GM18511 (cell line): ENCODE measurements at regions not wholly inside any gene's neighbourhood (a gene's known extent, or its start where the extent isn't known, plus 50 kb on each side); places are given as distances from the start of the nearest gene placed in this dataset.
"Not testable (repeated sequence)": the region's sequence is repeated elsewhere in the genome, so short reads cannot be mapped to it uniquely, and the experiment has no call there.

ENCODE experiments used
- ATAC-seq: cut with Tn5 transposase; IDR thresholded peaks from one replicate; pipeline ENCODE4 v1.9.1; 2021; ENCODE audit warnings: mild to moderate bottlenecking, moderate library complexity; ENCODE audit not compliant: unreplicated experiment

DNA sequence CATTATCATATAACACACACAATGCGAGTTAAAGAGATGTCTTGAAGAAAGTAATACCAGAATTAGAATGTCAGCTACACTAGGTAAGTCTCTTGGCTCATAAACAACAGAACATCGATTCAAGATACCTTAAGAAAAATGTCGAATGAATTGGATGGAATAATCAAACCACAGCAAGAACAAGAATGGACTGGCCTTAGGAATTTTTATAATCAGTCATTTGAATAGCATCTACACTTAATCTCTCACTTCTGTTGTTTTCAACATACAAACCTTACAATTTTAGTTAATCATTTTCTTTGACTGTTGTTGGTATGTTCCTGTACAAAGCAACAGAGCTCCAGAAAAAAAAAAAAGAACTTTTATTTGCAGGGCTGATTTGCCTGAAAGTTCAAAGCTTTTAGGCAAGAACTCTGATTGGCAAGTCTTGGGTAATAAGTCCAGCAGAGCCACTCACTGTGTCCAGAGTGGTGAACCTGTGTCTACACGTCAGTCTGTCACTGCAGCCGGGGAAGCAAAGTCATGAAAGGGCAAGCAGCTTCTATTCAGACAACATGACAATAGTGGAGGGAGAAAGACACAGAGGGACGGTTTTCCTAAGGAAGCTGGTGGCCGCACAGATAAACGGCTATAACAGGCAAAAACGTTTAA is 1026.1 kb upstream of the MIR17HG start:
- no peak for ATAC-seq

DNA sequence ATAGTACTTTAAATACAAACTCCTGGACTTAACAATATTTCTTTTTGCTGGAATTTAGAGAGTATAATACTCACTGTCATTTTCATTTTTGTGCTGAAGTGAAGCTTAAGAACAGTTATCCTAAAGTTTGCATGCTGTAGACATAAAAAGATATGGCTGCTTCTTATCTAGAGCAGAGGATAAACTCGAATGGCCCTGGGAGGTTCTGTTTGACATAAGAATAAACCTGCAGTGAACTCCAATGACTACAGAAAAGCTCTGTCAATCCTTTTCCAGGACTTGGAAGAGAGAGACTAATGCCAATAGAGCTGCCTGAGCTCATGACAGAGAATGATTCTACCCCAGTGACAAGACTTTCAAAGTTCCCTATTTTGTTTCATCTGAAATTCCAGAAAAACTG is 1017.8 kb upstream of the MIR17HG start:
- no peak for ATAC-seq

DNA sequence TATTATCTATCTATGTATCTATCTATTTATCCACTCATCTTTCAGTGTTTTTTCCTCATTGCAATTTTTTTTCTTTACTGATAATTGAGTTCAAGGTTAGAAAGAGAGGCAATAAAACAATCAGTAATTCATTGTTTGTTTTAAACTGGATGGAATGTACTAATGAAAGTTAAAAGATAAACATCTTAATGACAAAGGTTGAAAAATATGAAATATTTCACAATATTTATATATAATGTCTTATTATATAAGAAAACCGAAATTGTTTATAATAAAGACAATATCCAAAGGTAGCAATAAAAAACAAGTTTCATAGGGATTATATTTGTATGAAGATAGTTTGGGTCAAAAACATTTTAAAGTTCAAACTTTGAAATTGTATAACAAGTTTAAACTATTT is 1015.5 kb upstream of the MIR17HG start:
- no peak for ATAC-seq

DNA sequence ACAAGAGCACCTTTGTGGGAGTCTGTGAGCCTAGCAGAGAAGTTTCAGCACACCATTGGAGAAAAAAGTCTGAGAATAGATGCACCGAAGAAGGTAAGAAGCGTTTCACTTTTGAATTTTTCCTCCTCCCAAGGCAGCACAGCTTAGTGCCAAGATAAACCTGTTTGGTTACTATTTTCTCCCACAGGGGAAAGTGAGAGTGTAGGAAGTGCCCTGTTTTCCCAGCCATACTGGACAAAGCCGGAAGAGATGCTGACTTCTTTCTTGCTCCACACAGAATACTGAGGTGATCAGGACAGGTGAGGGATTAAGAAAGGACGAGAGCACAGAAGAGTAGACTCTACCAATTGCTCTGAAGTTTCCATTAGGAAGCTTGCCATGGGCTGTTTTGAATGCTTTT is 1011.0 kb upstream of the MIR17HG start:
- ATAC-seq, result no peak

DNA sequence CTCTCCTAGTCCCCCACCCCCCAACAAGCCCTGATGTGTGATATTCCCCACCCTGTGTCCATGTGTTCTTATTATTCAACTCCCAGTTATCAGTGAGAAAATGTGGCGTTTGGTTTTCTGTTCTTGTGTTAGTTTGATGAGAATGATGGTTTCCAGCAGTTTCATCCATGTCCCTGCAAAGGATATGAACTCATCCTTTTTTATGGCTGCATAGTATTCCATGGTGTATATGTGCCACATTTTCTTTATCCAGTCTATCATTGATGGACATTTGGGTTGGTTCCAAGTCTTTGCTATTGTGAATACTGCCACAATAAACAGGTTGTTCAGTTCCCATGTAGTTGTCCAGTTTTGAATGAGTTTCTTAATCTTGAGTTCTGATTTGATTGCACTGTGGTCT is 1006.1 kb upstream of the MIR17HG start:
- ATAC-seq, result not testable (repeated sequence)

DNA sequence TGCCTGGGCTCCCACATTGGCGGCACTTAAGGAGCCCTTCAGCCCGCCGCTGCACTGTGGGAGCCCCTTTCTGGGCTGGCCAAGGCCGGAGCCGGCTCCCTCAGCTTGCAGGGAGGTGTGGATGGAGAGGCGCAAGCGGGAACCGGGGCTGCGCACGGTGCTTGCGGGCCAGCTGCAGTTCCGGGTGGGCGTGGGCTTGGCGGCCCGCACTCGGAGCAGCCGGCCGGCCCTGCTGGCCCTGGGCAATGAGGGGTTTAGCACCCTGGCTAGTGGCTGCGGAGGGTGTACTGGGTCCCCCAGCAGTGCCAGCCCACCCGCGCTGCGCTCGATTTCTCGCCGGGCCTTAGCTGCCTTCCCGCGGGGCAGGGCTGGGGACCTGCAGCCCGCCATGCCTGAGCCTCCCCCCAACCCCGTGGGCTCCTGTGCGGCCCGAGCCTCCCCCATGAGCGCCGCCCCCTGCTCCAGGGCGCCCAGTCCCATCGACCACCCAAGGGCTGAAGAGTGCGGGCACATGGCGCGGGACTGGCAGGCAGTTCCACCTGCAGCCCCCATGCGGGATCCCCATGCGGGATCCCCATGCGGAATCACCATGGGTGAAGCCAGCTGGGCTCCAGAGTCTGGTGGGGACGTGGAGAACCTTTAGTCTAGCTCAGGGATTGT is 998.9 kb upstream of the MIR17HG start:
- ATAC-seq, result not testable (repeated sequence)

DNA sequence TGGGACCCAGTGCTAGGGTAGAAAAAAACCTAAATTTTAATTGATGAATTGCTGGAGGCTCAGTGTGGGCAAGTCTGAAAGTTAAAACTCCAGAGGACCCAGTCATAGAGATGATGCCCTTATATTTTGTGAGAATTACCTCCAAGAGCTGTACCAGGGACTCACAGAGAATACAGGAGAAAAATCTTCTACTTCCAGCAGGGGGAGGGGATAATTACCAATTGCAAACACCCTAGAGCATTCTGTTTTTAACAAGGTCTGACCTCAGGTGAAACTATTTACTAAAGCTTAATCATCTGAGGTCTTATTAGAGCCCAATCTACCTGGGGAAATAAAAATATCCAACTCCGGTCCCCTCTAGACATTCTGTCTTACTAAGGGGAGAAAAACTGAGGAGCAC is 994.7 kb upstream of the MIR17HG start:
- ATAC-seq, result no peak

DNA sequence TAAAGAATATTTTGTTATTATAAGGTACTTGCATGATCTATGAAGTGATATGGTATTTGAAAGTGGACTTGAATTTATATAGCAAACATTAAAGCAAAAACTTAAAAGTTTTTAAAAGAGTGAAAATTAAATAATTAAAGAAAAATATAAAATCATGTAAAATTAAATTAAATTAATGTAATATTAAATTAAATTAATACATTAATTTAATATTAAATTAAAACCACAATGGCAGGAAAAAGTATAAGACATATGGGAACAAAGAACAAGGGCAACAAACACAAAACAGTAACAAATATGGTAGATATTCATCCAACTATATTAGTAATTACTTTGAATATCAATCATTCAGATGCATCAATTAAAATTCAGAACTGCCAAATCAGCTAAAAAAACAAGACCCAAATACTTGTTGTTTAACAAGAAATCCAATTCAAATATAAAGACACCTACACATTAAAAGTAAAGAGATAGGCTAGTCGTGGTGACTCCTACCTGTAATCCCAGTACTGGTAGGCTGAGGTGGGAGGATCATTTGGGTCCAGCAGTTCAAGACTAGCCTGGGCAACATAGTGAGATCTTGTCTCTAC is 992.2 kb upstream of the MIR17HG start:
- no peak for ATAC-seq

DNA sequence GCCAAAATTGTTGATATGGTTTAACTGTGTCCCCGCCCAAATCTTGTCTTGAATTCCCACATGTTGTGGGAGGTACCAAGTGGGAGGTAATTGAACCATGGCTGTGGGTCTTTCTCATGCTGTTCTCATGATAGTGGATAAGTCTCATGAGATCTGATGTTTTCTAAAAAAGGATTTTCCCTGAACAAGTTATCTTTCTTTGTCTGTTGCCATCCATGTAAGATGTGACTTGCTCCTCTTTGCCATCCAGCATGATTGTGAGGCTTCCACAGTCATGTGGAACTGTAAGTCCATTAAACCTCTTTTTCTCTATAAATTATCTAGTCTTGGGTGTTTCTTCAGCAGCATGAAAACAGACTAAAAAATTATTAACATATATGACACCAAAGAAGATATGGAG is 986.7 kb upstream of the MIR17HG start:
- no peak for ATAC-seq

DNA sequence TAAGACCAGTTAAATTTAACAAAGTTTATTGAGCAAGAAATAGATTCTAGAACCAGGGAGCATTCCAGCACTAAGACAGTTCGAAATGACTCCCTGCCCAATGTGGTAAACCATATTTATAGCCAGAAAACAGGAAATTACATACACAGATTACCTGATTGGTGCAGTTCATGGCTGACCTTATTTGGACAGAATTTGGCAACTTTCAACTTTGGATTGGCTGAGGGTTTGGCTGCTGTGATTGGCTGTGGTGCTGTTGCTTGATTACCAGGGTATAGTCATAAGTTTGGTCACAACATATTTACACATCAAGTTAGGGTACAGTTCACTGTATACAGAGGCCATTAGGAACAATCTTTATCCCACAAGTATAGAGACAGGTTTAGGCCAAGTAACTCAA is 984.8 kb upstream of the MIR17HG start:
- no peak for ATAC-seq

DNA sequence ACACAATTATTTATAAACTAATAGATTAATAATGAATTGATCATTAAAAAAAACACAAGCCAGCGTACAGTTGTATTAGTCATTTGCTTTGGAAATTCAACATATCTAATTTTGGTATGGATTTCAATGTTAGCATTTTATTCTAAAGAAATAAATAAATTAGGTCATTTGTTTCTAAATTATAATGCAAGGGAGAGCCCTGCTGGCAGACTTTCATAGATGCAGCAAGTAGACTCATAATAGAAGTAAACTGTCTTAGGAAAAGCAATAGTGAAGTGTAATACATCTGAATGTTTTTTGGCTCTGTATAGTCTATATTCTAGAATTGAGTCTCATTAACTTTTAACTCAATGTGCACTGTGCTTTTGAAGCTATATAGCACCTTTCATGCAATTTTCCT is 982.4 kb upstream of the MIR17HG start:
- no peak for ATAC-seq

DNA sequence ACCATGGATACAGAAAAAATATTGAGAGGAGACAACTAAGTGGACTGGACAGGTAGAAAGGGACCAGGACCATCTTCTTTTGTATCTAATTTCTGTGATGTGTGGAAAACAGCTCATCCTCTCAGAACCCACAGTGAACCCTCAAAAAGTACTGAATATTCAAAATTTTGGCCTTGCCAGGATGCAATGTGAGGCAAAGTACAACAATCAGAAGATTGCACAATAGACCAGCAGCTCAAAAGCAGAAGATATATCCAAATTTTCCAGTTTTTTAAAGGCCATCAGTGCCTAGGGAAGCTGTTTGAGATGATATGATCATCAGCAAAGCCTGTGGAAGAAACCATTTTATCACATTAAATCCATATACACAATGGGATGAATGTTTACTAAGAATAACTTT is 973.3 kb upstream of the MIR17HG start:
- no peak for ATAC-seq

DNA sequence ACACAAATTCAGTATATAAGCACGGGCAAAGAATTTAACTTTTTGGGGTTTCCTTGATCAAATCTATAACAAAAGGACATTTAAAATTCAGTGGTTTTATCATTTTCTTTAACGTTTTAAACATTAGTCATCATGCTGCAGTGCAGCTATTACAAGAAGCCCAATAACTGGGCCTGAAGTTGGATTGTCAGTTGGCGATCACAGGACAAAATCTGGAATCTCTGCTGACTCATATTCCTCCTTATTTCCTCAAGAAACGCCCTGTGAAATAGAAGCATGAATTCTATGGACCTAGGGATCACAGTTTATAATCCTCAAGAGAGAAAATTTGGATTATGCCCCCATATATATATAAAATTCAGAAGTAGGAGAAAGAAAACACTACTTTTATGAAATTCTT is 971.6 kb upstream of the MIR17HG start:
- no peak for ATAC-seq

DNA sequence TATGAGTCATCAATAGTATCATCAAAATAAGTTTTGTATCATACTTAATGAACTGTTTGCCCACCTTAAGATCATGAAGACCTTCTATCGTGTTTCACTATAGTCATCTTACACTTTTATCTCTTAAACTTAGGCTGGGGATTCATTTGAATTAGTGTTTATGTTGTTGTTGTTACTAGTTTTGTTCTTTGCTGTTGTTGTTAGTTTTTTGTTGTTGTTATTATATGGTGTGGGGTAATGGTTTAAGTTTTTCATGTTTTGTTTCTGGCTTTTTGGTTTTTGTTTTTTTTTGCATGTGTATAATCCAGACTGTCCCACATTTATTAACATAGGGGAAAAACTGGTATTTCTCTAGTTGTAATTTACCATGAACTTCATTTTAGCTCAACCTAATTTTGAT is 965.1 kb upstream of the MIR17HG start:
- ATAC-seq, result no peak

DNA sequence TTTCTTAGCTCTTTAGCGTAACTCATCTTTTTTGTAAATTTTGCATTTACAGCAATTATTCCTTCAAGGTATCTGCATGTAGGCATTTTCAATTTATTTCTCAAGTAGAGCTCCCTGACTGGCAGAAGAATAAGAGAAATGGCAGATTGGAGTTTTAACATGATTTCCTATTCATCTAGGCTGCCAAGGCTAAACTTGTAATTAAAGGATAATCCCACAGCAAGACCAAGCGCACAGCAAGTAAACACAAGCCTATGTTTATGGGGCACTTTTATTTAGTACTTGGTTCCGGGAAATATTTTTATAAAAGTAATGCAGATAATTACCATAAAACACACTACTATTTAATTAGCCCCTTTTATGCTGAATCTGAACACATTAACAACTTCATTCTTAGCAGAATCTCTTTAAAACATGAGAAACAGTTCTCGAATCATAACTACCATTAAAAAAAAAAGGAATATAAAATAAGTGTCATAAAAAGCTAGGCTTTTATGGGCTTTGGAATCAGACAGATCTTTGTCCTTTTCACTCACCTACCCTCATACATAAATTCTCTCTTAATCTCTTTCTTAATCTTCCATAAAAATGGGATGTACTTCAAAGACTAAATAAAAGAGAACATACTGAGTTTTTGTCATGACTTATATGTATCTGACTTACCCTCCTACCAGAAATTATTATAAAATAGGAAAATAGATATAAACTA is 961.6 kb upstream of the MIR17HG start:
- ATAC-seq, result no peak

DNA sequence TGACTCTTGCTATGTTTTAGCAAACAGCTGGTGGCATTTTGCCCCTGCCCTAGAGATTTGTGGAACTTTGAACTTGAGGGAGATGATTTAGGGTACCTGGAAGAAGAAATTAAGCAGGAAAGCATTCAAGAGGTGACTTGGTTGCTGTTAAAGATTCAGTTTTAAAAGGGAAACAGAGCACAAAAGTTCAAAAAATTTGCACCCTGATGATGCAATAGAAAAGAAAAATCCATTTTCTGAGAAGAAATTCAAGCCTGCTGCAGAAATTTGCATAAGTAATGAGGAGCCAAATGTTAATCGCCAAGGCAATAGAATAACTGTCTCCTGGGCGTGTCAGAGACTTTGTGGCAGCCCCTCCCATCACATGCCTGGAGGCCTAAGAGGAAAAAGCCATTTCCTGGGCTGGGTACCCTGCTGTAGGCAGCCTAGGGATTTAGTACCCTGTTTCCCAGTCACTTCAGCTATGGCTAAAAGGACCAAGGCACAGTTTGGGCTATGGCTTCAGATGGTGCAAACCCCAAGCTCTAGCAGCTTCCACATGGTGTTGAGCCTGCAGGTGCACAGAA is 958.5 kb upstream of the MIR17HG start:
- ATAC-seq, result no peak

DNA sequence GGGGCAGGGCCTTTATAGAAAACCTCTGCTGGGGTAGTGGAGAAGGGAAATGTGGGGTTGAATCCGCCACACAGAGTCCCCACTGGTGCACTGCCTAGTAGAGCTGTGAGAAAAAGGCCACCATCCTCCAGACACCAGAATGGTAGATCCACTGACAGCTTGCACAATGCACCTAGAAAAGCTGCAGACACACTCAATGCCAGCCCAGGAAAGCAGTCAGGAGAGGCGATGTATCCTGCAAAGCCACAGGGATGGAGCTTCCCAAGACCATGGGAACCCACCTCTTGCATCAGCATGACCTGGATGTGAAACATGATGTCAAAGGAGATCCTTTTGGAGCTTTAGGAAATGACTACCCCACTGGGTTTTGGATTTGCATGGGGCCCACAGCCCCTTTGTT is 958.0 kb upstream of the MIR17HG start:
- ATAC-seq, result no peak

DNA sequence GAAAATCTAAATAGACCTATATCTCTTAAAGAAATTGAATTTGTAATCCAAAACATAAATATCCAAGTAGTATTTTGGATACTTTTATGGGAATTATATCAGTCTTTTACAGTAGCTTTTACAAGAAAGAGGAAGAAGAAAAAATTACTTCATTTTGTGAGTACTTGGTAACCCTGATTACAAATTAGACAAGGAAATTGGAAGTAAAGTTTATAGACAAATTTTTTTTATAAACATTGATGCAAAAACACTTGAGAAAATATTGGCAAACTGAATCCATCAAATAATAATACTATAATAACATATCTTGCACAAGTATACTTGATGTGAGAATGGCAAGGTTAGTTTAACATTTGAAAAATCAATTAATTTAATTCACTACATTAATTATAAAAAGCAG is 954.1 kb upstream of the MIR17HG start:
- ATAC-seq, result no peak

DNA sequence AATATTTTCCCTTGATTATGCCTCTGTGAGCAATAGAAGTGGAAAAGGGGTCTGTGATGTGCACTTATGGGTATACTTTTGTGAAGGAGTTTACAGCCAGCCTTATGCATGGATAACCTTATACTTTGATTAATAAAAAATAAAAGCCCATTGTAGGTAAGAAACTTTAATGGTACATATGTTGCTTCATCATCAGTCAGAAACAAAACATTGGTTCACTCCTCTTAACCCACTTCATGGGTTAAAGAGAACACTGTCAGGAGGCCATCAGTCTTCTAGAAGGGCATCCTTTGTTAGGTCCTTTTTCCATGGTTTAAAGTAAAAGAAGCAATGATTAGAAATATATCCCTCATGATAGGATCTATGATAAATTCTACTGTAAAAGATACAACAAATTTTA is 952.1 kb upstream of the MIR17HG start:
- ATAC-seq, result no peak

DNA sequence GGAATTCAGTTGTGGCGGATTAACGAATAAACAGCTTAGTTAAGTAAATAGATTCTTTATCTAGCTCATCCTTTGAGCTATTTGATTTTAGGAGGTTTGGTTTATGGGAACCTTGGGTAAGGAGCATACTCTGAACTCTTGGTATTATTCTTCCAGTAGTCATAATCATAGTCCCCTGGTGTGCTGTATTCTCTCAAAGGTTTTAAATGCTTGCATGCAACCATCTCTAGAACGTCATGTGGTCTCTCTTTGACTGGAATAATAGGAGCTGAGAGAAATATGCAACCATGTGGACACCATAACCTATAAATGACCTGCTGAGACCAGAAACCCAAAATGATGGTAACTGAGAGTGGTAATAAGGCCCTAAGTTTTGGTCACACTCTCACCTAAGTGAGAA is 951.6 kb upstream of the MIR17HG start:
- ATAC-seq, result no peak

DNA sequence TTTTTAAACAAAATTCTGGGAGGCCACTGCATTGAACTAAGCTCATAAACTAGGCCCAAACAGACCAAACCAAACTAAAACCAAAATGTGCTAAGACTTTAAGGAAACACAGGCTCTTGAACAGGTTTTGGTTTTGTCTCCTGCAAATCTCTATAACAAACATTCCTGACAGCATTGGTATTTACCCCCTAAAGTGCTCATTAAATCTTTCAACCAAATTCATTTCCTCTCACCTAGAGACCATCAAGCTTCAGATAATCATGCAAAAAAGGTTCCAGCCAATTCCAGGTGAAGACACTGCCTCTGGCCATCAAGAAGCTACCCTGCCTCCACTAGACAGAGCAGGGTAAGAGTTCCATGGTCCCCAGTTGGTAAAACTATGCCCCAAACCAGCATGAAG is 951.2 kb upstream of the MIR17HG start:
- no peak for ATAC-seq

DNA sequence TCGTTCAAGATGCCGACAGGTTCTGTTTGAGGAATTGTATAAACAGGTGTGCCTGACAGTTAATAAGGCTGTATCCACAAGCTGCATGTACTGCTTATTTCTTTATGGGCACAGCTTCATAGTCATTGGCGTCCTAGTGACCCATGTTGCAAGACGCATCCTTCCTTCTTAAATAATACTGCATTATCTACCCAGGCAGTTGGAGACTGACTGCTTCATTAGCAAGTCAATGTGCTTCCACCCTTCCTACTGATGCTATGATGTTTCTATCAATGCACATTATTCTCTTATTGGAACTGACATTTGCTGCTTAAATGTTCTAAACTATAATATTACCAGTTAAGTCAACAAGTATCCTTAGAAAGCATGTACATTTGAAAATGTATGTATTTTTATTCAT is 950.0 kb upstream of the MIR17HG start:
- ATAC-seq, result no peak
